HG03060 (cell line): ENCODE measurements at regions not wholly inside any gene's neighbourhood (a gene's known extent, or its start where the extent isn't known, plus 50 kb on each side); places are given as distances from the start of the nearest gene placed in this dataset.

Source experiments
- ATAC-seq: cut with Tn5 transposase; IDR thresholded peaks from one replicate; pipeline ENCODE4 v1.9.1; 2021; ENCODE audit warnings: low read depth, moderate number of reproducible peaks; ENCODE audit not compliant: unreplicated experiment

DNA sequence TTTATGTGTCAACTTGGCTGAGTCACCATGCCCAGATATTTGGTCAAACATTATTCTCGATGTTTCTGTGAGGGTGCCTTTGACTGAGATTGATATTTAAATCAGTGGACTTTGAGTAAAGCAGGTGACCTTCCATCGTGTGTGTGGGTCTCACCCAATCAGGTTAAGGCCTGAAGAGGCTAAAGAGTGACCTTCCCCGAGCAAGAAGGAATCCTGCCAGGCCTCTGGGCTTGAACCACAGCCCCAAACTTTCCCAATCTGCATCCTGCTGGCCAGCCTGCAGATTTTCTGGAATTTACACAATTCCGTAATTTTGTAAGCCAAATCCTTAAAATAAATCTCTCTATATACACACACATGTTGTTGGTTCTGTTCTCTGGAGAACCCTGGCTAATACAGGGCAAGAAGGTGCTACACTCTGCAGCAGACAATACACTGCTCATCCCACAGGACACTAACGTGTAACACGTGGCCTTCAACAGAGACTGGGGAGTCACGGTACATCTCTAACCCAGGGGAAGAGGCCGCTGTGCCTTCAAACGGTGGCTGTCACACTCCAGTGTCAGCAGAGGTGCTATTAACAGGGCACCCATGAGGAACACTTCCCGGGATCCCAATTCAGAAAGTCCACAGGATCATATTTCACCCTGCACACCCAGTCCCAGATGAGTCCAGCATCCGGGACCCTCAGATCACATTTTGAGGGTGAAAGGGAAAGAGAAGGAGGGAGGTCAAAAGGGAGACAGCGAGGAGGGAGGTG is 113.1 kb upstream of the ID2 start:
- ATAC-seq: no peak

DNA sequence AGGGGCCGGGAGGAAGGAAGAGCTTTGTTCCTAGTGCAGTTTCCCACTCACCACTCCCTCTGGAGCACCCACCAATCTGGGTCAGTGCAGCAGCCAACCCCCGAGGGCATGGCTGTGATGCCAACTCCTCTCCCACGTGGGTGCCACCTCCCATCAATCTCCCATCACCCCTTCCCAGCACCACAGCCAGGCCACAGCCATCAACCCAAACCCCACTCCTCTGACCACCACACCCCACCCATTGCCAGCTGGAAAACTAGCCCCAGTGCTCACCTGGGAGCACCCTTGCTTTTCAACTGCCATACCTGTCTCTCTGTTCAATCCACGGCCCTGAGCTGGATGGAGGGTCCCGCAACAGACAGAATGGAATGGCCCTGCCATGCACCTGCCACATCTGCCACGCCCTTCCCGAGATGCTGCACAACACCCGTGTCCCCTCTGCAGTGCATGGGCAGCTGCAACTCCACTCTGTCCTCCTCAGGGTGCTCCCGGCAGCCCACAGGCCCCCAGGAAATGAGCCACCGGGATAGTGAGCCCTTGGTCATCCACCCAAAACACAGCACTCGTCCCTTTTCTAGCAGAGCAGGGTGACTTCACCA is 112.4 kb upstream of the ID2 start:
- ATAC-seq: no peak

DNA sequence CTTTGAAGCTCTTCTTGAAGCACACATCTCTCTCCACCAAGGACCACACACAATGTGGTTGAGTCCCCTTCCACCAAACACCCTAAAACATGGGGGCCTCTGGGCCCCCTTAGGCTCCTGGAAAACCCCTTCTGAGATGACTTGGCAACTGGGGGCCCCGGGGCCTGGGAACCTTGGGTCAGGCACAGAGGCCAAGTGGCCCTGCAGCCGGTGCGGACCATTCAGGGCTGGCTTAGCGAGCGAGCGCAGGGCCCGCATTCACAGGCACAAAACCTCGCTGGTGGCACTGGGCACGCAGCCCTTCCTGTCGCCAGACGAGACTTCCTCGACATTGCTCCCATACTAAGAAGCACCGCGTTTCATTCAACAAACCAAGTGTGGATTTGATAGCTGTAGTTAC is 111.2 kb upstream of the ID2 start:
- ATAC-seq: no peak

DNA sequence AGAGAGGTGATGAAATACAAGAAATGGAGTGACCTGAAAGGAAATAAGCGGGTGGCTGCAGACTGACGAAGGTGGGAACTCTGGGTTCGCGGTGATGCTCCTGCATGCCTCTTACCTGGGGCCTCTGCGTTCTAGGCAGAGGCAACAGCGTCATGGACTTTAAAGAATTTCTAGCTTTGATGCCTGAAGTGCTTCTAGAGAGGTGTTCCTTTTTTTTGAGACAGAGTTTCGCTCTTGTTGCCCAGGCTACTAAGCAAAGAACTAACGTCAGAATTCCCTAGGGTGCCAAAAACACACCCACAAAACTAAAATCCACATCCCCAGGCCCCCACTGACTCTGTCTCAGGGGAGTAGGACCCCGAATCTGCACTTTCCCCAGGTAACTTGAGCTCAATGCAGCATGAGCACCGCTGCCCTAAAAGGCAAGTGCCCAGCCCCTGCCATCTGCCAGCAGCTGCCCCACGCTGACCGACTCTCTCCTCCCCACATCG is 110.5 kb upstream of the ID2 start:
- no peak for ATAC-seq

DNA sequence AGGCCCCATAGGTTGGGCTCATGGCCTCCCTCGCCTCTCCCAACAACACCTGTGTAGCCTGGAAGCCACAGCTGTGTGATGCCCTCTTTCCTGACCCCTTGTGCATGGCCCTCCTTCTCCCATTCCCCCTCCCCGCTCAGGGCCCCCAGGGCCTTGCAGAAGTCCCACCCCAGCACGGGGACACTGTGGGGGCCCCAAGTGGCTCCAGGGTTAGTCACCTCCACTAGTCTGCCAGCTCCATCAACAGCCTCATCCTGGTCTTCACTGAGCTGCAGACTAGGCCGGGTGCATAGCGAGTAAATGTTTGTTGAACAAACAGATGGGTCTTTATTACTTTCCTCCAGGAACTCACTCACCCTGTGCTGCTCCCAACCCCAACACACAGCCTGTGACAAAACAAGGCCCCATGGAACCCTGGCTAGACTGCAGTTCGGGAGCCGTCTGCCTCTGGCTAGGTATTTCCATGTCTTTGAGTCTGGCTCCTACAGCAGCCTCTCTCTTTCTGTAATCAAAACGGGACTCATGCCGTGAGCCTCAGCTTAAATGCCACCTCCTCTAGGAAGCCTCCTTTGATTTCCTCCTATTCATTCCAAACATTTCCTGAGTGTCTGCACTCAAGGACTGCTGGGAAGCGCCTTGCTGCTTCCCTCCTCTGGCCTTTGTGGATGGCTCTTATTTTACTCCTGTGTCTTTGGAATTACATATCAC is 109.9 kb upstream of the ID2 start:
- ATAC-seq: no peak

DNA sequence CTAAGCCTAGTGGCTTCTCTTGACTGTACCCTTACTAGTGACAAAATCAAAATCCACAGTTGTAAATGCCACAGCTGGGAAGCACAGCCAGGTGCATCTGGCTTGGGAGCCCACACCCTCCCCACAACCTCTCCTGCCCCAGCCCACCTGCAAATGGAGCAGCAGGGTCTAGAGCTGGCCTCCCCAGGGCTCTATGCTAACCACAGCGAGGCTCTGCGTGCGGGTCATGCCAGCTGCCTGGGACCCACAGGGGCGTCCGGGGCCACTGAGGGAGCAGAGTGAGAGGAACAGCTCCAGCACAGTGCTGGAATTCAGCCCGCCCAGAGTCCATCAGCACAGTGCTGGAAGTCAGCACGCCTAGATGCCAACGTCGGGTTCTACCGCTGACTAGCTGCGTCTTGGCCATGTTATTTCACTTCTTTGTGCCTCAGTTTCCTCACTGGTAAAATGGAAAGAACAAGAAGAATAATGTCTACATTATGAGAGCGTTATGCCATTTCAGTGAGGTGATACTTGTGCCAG is 109.1 kb upstream of the ID2 start:
- ATAC-seq: no peak

DNA sequence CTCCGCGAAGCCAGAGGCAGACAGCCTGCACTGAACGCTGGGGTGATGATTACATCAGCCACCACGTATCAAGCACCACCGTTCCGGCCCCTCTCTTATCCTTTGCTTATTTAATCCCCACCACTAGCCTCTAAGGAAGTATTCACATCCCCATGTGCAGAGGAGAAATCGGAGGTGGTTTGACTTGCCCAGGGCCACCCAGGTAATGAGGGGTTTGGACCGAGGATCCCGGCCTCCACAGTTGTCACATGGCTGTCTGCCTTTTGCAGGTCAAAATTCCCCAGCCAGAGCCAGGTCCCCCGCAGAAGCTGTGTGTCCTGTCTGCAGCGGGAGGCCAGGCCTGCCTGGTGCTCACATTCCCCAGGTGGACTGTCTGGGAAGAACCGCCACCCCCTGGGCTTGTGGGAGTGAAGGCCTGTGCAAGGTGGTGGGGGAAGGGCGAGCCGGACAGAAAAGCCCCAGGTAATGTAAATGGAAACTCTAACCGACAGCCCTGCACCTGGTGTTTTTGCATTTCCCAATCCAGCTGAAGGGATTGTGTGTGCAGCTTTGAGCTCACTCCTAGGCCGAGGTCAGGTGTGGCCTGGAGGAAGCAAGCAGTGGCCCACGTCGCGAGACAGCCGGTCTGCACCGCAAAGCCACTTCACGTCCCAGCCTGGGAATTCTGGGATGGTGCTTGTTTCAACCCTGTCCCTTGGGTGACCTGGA is 108.5 kb upstream of the ID2 start:
- no peak for ATAC-seq

DNA sequence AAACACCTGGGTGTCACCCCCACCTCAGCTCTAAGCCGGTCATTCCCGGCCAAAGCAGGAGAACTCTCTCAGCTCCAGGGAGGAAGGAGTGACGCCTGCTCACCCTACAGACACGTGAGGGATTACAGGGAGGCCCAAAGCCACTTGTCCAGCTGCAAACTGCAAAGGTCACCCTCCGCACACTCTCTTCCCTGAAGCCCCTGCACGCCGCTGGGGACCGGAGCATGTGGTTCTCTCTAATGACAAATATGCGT is 108.0 kb upstream of the ID2 start:
- no peak for ATAC-seq

DNA sequence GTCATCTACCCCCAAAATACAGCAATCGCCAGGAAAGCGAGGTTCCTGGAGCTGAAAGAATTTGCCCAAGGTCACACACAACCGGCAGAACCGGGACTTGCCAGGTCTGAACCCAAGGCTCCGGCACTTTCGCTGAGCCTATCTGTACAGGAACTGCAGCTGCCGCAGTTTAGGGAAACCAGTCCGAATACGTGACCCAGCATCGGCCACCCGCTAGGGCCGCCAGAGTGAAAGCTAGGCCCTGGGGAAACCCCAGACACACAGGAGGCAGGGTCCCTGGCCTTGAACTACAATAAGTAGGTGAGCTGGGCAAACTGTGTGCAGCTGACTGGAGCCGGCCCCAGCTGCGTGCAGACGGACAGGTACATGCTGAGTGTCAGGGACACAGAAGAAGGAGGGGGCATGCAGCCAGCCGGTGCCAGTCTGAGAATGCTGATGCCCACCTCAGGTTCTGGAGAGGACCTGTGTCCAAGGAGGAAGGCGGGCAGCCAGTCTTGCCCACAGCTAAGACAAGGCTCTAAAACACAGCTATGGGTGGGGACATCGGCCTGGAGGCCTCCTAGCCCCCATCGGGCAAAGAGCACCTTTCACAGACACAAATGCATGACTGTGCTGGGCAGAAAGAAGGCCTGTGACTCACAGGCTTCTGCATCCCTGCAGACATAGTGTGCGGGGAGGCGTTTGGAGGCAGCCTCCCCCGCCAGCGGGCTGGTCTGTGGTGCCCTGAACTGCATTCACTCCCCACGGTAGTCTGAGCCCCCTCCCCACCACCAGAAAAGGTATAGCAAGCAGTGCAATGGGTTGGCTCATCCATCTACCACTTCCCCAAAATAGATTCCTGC is 107.4 kb upstream of the ID2 start:
- no peak for ATAC-seq

DNA sequence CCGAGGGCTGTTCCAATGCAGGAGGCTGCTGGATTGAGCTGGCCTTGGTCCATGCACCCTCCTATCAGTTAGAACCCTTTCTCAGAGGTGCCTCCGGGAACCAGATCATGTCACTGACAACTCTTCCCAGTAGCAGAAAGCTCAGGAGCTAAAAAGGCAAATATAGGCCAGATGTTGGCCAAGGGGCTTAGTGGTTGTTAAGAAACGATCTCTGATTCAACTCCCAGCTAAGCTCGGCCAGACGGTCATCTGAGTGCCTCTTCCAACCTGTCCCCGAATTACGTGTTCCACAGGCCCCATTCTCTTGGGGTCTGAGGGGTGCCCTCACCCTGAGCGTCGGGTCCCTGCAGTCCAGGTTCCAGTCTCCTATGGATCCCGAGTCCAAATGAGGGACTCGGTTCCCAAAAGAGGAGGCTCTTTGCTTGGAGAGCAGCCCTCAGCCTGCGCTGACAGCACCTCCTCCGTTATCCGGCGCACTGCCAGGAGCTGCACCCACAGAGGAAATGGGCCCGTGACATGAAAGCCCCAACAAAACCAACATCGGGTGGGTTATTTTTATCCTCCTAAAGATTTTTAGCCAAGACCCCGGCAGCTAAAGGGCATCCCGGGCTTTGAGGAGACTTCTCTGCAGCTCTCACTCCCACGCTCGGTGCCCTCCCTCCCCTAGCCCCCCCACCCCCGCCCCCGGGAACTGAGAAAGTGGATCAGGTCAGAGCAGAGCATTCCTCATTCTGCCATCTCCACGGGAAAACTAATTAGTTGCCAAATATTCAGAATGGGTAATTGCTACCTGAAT is 106.6 kb upstream of the ID2 start:
- ATAC-seq: no peak

DNA sequence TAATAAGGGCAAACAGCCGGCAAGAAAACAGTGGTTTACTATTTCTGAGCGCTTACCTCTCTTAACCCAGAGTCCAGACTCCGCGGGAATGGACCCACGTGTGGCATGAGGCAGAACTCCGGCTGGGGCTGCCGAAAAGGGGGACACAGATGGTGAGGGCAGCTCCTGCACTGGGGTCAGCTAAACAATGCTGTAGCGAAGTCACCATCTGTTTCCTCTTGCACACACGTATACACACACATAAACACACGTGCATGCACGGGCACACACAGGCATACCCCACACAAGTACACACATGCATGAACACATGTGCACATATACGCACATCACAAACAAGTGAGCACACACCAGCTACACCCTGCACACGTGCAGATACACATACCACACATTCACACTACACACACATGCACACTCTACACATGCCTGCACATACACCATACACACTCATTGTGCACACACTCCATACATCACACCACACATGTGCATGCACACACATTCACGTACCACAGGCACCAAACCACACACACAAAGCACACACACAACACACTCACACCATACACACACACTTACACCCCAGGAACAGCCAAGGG is 105.9 kb upstream of the ID2 start:
- no peak for ATAC-seq

DNA sequence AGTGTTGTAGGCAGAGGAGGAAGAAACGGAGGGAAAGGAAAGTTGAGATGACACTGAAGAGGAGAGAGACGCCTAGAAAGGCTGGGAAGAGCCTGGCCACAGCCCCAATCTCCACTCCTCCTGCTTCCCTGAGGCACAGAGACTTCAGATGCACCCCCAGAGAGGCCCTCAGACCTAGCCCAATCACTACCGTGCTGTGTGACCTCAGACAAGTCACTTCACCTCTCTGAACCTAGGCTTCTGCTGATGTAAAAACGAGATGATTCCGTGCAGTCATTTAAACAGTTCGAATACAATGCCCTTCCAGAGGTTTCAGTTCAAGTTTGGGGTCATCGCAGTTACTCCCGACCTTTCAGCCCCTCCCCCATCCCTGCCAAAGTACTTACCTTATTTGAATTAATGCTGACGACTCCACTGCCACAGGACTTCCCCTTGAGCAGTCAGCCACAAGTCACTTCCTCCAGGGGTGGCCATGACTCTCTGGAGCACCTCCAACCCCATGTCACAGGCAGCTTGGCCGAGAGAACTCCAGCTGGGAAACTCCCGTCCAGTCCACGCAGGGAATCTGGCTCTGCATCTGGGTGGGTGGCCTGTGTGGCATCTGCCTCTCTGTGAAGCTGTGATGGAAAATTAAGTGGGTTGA is 105.2 kb upstream of the ID2 start:
- no peak for ATAC-seq

DNA sequence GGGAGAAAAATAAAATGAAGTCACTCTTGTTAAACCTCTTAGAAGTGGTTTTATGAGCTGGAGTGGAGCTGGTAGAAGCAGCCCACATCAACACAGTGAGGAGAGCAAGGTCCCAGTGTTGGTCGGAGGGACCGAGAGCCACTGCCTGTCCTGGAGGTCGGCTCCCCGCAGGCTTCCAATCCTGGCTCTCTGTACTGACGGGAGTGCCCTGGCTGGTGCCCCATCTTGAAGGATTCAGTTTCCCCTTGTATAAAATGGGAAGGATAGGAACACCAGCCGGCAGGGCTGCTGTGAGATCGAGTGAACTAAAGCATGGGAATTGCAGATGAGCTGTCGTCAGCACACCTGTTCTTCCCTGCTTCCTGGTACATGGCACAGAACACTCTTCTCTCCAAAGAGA is 104.3 kb upstream of the ID2 start:
- ATAC-seq: no peak

DNA sequence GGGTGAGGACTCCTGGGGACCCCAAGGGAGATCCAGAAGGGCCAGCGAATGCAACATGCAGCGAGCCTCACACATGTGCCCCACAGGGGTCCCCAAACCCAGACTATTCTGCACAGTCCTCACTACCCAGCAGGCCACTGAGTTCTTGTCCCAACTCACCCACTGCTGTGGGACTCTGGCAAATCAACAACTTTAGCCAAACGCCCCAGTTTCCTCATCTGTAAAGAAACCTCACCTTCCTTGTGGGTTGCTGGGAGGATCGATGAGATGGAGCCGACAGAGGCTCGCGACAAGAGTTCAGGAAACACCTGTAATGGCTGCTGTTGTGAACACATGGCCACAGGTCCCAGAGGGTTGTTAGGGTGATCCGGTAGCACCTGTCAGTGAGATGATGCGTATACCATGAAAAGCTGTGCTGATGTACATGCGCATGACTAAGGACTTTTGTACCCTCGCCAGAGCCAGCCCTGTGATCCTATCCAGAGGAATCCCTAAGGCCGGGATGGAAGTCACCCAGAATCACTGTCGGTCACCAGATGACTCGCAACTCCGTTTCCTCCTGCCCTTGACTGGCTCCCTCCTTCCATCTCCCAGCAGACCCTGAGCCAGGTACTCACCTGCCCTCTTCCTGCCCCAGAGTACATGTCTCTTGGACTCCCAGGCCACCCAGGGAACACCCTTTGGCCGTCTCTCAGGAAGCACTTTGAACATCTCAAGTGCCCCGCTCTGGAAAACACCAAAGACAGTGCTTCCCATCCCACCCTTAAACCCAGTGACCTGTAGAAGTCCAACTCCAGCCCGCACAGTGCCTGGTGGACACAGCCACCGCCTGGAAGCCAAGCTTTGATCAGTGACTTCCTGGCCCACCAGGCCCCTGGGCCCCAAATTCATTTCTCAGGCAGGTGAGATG is 103.3 kb upstream of the ID2 start:
- no peak for ATAC-seq

DNA sequence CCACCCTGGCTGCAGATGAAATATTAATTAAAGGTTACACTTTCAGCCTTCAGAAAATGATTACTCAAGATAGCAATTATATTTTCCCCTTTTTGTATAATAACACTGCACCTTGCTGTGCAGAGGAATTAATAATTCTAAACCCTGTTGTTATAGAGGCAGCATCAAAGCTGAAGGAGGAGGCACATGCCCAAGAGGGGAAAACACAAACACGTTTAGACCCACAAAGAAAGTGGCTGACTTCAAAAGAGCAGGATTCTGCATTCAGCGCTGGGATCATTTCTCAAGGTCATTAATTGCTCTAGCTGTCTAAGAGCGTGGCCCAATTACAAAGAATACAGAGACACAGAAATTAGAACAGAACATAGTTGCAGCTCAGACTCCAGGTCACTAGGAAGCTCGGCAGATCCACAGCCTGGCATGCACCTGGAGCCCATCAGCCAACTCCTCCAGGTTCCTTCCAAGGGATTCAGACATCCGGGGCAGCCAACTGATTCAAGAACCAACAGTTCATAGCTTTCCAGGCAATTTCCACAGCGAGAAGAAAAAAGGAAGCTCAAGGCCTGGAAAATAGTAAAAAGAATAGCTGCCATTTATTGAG is 102.3 kb upstream of the ID2 start:
- no peak for ATAC-seq

DNA sequence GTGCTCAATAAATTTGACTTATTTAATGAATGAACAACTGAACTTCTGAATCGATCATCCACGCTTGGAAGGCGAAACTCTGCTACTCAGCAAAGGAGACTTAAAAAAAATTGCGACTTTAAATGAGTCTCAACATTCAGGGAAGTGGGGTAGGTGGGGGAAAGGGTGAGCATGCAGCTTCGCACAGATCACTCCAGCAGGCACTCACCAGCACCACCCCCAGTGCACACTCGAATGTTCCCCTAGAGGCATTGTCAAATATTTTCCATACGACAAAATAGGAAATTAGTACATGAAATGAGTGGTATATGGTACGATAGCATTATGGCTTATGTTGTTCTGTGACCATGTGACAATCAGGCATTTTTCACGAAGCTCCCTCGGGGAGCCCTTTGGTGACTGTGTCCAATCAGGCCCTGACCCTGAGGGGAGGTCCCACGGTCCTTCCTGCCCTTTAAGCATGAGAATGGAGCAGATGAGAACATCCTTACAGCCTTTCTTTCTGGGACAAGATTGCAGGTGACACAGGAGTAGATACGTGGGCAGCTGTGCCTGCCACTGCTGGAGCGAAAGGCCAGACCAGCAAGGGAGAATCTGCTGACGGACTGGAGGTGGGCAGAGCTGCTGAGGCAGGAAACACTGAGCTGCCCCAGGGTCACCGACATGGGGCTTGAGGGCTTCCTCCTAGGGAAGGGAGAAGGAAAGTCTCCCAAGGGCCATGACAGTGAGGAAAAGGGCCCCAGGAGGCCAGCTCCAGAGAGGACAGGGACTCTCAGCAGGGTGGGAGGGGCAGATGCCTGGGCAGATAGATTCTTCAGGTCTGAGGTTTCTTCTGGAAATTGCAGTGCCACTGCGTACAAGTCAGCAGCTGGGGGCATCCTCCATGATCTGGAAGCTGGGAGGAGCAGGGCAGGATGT is 101.3 kb upstream of the ID2 start:
- no peak for ATAC-seq
